ENCODE measurements at regions not wholly inside any gene's neighbourhood (a gene's known extent, or its start where the extent isn't known, plus 50 kb on each side); places are given as distances from the start of the nearest gene placed in this dataset.

DNA sequence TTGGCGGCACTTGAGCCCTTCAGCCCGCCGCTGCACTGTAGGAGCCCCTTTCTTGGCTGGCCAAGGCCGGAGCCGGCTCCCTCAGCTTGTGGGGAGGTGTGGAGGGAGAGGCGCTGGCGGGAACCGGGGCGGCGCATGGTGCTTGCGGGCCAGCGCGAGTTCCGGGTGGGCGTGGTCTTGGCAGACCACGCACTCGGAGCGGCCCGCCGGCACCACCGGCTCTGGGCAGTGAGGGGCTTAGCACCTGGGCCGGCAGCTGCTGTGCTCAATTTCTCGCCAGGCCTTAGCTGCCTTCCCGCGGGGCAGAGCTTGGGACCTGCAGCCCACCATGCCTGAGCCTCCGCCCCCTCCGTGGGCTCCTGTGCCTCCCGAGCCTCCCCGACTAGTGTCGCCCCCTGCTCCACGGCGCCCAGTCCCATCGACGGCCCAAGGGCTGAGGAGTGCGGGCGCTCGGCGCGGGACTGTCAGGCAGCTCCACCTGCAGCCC, 673.7 kb upstream of the BRINP3 start:
- TF ChIP-seq MYC (IDR thresholded peaks at IDR 0.05; ENCODE audit: low read depth, low read length), result no peak
- no peak for TF ChIP-seq MYC (CRISPR knock-in tag; IDR thresholded peaks at IDR 0.05; ENCODE audit: borderline replicate concordance, low read depth)
- no peak for TF ChIP-seq RCOR1 (IDR thresholded peaks at IDR 0.05; ENCODE audit: borderline replicate concordance in 1 of 2, low read depth in 2 of 2, low read length in 2 of 2)
- no peak for TF ChIP-seq GTF2F1 (IDR thresholded peaks at IDR 0.05; ENCODE audit: low read depth, low read length)
- TF ChIP-seq ZNF384 (IDR thresholded peaks at IDR 0.05; ENCODE audit: low read depth, low read length), result no peak
- TF ChIP-seq, protein P1, sequence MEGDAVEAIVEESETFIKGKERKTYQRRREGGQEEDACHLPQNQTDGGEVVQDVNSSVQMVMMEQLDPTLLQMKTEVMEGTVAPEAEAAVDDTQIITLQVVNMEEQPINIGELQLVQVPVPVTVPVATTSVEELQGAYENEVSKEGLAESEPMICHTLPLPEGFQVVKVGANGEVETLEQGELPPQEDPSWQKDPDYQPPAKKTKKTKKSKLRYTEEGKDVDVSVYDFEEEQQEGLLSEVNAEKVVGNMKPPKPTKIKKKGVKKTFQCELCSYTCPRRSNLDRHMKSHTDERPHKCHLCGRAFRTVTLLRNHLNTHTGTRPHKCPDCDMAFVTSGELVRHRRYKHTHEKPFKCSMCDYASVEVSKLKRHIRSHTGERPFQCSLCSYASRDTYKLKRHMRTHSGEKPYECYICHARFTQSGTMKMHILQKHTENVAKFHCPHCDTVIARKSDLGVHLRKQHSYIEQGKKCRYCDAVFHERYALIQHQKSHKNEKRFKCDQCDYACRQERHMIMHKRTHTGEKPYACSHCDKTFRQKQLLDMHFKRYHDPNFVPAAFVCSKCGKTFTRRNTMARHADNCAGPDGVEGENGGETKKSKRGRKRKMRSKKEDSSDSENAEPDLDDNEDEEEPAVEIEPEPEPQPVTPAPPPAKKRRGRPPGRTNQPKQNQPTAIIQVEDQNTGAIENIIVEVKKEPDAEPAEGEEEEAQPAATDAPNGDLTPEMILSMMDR (IDR thresholded peaks at IDR 0.05 in 2 of 3, conservative IDR thresholded peaks at IDR 0.05 in 1 of 3; ENCODE audit: insufficient read depth in 2 of 3, low read depth in 1 of 3, low read length in 3 of 3), result no peak
- TF ChIP-seq ZNF134 (CRISPR knock-in tag; conservative IDR thresholded peaks at IDR 0.05), result no peak
- TF ChIP-seq HMG20B (CRISPR knock-in tag; IDR thresholded peaks at IDR 0.05), result no peak
- no peak for TF ChIP-seq HDAC2 (IDR thresholded peaks at IDR 0.05)
- TF ChIP-seq ZNF274 (IDR thresholded peaks at IDR 0.05; ENCODE audit: borderline replicate concordance, low read depth, low read length), result no peak
- TF ChIP-seq YY1 (IDR thresholded peaks at IDR 0.05; ENCODE audit: borderline replicate concordance in 1 of 3, control insufficient read depth in 1 of 3, extremely low read depth in 1 of 3, insufficient read depth in 3 of 3, insufficient read length in 1 of 3, insufficient replicate concordance in 2 of 3, low read depth in 1 of 3, low read length in 2 of 3), result no peak
- TF ChIP-seq MEF2A (IDR thresholded peaks at IDR 0.05; ENCODE audit: control insufficient read depth, low read depth, low read length), result no peak
- no peak for TF ChIP-seq SIX5 (IDR thresholded peaks at IDR 0.05; ENCODE audit: borderline replicate concordance in 1 of 2, insufficient read depth in 1 of 2, low read depth in 1 of 2, low read length in 2 of 2)
